DND-41 (cell line): ENCODE measurements at regions not wholly inside any gene's neighbourhood (a gene's known extent, or its start where the extent isn't known, plus 50 kb on each side); places are given as distances from the start of the nearest gene placed in this dataset.

Experiments
- EZH2 ChIP-seq: IDR thresholded peaks from 3 replicates; pipeline ENCODE4 v1.6.1; 2012; ENCODE audit warnings: borderline replicate concordance, low read depth, mild to moderate bottlenecking, moderate library complexity, low read length, inconsistent platforms; ENCODE audit not compliant: severe bottlenecking
- TF ChIP-seq, protein P1 (sequence below): IDR thresholded peaks from 2 replicates; pipeline ENCODE4 v1.5.1; 2012; ENCODE audit warnings: borderline replicate concordance, low read length, moderate library complexity, mild to moderate bottlenecking; ENCODE audit not compliant: poor library complexity, severe bottlenecking; ENCODE audit errors: extremely low read depth

DNA sequence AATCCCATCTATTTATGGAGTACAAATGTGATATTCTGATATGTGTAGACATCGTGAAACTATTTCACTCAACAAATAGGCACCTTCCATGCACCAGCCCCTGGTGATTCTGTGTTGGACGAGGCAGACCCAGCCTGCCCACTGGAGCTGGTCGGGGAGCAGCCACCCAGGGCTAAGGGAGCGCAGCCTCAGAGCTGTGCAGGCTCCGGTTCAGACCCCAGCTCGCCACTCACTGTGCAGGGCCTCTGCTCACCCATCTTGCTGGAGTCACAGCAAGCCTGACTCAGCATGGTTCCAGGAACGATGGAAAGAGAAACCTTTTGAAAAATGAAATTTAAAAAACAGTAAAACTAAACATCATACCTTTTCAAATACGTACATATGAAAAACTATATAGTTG is 52.3 kb upstream of the BCL11B start:
- TF ChIP-seq, protein P1, sequence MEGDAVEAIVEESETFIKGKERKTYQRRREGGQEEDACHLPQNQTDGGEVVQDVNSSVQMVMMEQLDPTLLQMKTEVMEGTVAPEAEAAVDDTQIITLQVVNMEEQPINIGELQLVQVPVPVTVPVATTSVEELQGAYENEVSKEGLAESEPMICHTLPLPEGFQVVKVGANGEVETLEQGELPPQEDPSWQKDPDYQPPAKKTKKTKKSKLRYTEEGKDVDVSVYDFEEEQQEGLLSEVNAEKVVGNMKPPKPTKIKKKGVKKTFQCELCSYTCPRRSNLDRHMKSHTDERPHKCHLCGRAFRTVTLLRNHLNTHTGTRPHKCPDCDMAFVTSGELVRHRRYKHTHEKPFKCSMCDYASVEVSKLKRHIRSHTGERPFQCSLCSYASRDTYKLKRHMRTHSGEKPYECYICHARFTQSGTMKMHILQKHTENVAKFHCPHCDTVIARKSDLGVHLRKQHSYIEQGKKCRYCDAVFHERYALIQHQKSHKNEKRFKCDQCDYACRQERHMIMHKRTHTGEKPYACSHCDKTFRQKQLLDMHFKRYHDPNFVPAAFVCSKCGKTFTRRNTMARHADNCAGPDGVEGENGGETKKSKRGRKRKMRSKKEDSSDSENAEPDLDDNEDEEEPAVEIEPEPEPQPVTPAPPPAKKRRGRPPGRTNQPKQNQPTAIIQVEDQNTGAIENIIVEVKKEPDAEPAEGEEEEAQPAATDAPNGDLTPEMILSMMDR = no peak
- no peak for TF ChIP-seq EZH2
